Calu3 (cell line): ENCODE measurements at regions not wholly inside any gene's neighbourhood (a gene's known extent, or its start where the extent isn't known, plus 50 kb on each side); places are given as distances from the start of the nearest gene placed in this dataset.
"Not testable (repeated sequence)": the region's sequence is repeated elsewhere in the genome, so short reads cannot be mapped to it uniquely, and the experiment has no call there.

Experiments used
- BruUV-seq: library from RNA; stranded (reverse); fragments of 400-500 nt; replicated peaks from 2 replicates; lab custom pipeline; 2021; lab: Mats Ljungman, UMichigan
- CTCF ChIA-PET: fragments of 300-600 bp; sonication (Branson Sonifier 250); formaldehyde crosslinking; loops from one replicate; lab custom pipeline; 2022; ENCODE audit warnings: antibody characterized with exemption; lab: Charles Lee
- DNase-seq: peaks from one replicate; pipeline ENCODE4 v3.0.0; 2022
- H3K27ac Mint-ChIP-seq: one replicate; pipeline ENCODE4 v1.8.0; 2022; ENCODE audit warnings: mixed read lengths; ENCODE audit not compliant: unreplicated experiment
- H3K27me3 Mint-ChIP-seq: one replicate; pipeline ENCODE4 v1.8.0; 2022; ENCODE audit warnings: mixed read lengths; ENCODE audit not compliant: unreplicated experiment
- H3K36me3 Mint-ChIP-seq: one replicate; pipeline ENCODE4 v1.8.0; 2022; ENCODE audit warnings: mild to moderate bottlenecking, moderate library complexity, mixed read lengths; ENCODE audit not compliant: insufficient read depth, unreplicated experiment
- H3K4me1 Mint-ChIP-seq: one replicate; pipeline ENCODE4 v1.8.0; 2022; ENCODE audit warnings: mild to moderate bottlenecking, low read depth, mixed read lengths; ENCODE audit not compliant: unreplicated experiment
- H3K4me3 Mint-ChIP-seq: one replicate; pipeline ENCODE4 v1.8.0; 2022; ENCODE audit warnings: mild to moderate bottlenecking, low read depth, moderate library complexity, mixed read lengths; ENCODE audit not compliant: unreplicated experiment
- H3K9me3 Mint-ChIP-seq: one replicate; pipeline ENCODE4 v1.8.0; 2022; ENCODE audit warnings: low read depth, mixed read lengths; ENCODE audit not compliant: unreplicated experiment
- intact Hi-C: fragments of 100-400 bp; cut with micrococcal nuclease; formaldehyde crosslinking; loops from one replicate; pipeline ENCODE4 v1.10.0; 2022; ENCODE audit not compliant: unreplicated experiment
- TF ChIP-seq, protein P1 (sequence below): fragments of 200-600 bp; IDR thresholded peaks from one replicate; pipeline ENCODE4 v1.8.0; 2022; ENCODE audit warnings: antibody characterized with exemption; ENCODE audit not compliant: unreplicated experiment

DNA sequence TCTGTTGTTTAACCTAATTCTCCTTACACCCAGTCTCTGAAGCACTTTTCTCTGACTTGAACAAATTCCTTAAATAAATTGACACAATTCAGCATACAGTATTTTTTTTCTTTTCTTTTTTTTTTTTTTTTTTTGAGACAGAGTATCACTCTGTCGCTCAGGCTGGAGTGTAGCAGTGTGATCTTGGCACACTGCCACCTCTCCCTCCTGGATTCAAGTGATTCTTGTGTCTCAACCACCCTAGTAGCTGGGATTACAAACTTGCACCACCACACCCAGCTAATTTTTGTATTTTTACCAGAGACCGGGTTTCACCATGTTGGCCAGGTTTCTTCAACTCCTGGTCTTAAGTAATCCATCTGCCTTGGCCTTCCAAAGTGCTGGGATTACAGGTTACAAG is 1498.1 kb upstream of the PCDH10 start:
- Mint-ChIP-seq H3K27ac (no peak overlapping the region), H3K27me3 (no peaks in the 10 kb centered on the region), H3K4me3 (no peak overlapping the region), H3K4me1 (no peaks in the 10 kb centered on the region), H3K36me3 (no peaks in the 10 kb centered on the region), H3K9me3 (no peaks in the 10 kb centered on the region)
- DNase-seq: no peak
- BruUV-seq: no TSS peak
- TF ChIP-seq, protein P1, sequence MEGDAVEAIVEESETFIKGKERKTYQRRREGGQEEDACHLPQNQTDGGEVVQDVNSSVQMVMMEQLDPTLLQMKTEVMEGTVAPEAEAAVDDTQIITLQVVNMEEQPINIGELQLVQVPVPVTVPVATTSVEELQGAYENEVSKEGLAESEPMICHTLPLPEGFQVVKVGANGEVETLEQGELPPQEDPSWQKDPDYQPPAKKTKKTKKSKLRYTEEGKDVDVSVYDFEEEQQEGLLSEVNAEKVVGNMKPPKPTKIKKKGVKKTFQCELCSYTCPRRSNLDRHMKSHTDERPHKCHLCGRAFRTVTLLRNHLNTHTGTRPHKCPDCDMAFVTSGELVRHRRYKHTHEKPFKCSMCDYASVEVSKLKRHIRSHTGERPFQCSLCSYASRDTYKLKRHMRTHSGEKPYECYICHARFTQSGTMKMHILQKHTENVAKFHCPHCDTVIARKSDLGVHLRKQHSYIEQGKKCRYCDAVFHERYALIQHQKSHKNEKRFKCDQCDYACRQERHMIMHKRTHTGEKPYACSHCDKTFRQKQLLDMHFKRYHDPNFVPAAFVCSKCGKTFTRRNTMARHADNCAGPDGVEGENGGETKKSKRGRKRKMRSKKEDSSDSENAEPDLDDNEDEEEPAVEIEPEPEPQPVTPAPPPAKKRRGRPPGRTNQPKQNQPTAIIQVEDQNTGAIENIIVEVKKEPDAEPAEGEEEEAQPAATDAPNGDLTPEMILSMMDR: no peak
- CTCF ChIA-PET: interaction anchor here (0.7 kb wide), 1 partner anchor 30 kb away, joined by 4 read pairs; no protein-coding TSS in a partner anchor
- intact Hi-C loops: no loop called here

DNA sequence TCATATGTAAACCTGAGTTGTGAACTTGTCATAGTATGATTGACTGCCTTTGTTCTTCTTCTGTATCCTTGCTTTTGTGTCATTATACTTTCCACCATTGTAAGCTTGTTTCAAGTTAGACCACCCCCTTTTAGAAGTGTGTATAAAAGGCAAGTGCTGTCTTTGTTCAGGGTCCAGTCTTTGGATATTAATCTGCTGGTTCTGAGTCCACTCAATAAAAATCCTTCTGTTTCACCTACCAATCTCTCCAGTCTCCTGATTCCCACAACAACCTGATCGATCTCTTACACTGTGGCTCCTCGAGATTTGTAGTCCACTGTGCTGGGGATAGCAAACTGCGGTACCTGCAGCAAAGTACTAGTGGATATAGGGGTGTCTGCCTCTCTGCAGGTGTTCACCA is 1465.8 kb upstream of the PCDH10 start:
- DNase-seq, BruUV-seq, H3K4me1 Mint-ChIP-seq, H3K27ac Mint-ChIP-seq, H3K4me3 Mint-ChIP-seq, H3K9me3 Mint-ChIP-seq, H3K36me3 Mint-ChIP-seq, intact Hi-C loops, H3K27me3 Mint-ChIP-seq, CTCF ChIA-PET: not testable (repeated sequence)

DNA sequence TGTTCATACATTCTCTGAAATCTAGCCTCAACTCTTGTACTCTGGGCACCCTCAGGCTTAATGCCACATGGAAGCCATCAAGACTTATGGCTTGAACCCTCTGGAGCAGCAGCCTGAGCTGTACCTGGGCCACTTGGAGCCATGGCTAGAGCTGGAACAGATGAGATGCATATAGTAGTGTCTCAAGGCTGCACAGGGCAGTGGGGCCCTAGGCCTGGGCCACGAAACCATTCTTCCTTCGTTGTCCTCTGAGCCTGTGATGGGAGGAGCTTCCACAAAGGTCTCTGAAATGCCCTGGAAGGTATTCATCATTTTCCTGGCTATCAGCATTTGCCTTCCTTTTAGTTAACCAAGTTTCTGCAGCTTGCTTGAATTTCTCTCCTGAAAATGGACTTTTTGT is 1427.2 kb upstream of the PCDH10 start:
- Mint-ChIP-seq H3K9me3 (peaks cover 9% of the 10 kb centered on the region), H3K27me3 (no peaks in the 10 kb centered on the region), H3K4me1 (no peaks in the 10 kb centered on the region), H3K36me3 (no peaks in the 10 kb centered on the region), H3K27ac (no peak overlapping the region), H3K4me3 (no peak overlapping the region)
- intact Hi-C loops: no loop called here
- TF ChIP-seq, protein P1: no peak
- DNase-seq: no peak
- no TSS peak for BruUV-seq
- CTCF ChIA-PET: no interaction called here

DNA sequence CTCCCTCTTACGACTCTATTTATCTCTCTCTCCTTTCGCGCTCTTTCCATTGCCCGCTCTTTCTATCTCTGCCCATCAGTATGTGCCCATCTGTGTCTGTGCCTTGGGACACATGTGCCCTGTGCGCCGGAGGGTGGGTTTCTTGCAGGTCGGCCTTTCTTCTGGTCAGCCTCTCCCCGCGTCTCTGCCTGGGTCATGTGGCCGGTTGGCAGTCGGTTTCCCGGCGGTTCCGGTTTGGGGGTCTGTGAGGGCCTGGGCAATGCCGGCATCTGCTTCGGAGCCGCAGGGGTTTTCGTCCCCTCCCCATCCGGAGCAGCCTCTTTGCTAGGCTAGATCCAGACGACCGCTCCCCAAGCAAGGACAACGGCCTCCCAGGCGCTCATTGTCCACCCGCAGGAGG is 1426.0 kb upstream of the PCDH10 start:
- H3K4me3 Mint-ChIP-seq, H3K36me3 Mint-ChIP-seq, BruUV-seq, DNase-seq, H3K4me1 Mint-ChIP-seq, H3K27ac Mint-ChIP-seq, CTCF ChIA-PET, intact Hi-C loops, H3K9me3 Mint-ChIP-seq, H3K27me3 Mint-ChIP-seq: not testable (repeated sequence)

DNA sequence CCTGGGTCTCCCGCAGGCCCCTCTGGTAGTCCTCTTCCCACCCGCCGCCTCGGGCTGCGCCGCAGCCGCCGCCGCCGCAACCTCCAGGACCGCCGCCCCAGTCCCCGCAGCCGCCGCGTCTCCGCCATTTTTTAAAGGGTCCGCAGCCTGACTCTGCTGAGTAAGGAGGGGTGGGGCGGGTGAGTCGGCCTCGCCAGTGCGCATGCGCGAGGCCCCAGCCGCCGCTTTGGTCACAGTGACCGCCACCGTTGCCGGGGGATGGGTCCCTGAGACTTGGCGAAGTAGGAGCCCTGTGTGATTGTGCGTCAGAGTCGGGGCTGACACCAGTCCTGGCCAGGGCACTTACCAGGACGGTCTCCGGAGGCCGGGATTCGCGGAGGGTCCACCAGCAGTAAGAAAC is 1424.2 kb upstream of the PCDH10 start:
- H3K4me3 Mint-ChIP-seq, H3K27ac Mint-ChIP-seq: not testable (repeated sequence)

DNA sequence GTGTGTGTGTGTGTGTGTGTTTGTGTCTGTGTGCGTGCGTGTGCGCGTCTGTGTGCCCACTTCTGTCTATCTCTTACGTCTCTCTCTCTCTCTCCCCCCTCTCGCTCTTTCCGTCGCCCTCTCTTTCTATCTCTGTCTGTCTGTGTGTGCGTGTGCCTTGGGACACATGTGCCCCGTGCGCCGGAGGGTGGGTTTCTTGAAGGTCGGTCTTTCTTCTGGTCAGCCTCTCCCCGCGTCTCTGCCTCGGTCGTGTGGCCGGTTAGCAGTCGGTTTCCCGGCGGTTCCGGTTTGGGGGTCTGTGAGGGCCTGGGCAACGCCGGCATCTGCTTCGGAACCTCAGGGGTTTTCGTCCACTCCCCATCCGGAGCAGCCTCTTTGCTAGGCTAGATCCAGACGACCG is 1423.6 kb upstream of the PCDH10 start:
- intact Hi-C loops, H3K27me3 Mint-ChIP-seq, H3K9me3 Mint-ChIP-seq, H3K4me3 Mint-ChIP-seq, CTCF ChIA-PET, H3K27ac Mint-ChIP-seq, BruUV-seq, H3K4me1 Mint-ChIP-seq, DNase-seq, H3K36me3 Mint-ChIP-seq: not testable (repeated sequence)

More for the DNA sequence above, 1424.2 kb upstream of the PCDH10 start:
- H3K36me3 Mint-ChIP-seq, H3K27me3 Mint-ChIP-seq, BruUV-seq, intact Hi-C loops, H3K4me1 Mint-ChIP-seq, DNase-seq, CTCF ChIA-PET, H3K9me3 Mint-ChIP-seq: not testable (repeated sequence)

DNA sequence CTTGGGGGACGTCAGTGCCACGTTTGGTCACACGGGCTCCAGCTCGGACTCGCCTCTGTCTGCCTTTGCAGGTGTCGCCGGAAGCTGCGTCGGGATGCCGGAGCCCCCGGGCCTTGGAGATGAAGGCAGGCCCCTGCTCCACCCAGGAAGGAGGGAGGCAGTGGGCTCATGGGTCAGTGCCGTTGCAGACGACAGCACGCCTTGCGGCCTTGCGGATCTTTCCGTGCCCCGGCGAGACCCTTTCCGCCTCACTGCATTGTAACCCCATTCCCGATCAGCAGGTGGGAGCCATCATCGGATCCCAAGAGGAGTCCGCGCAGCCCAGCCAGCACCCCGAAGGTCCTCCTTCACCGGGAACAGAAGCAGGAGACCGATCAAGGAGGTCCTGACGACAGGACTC is 1422.2 kb upstream of the PCDH10 start:
- H3K27me3 Mint-ChIP-seq, H3K4me1 Mint-ChIP-seq, intact Hi-C loops, BruUV-seq, H3K9me3 Mint-ChIP-seq, H3K27ac Mint-ChIP-seq, CTCF ChIA-PET, DNase-seq, H3K36me3 Mint-ChIP-seq, H3K4me3 Mint-ChIP-seq: not testable (repeated sequence)

DNA sequence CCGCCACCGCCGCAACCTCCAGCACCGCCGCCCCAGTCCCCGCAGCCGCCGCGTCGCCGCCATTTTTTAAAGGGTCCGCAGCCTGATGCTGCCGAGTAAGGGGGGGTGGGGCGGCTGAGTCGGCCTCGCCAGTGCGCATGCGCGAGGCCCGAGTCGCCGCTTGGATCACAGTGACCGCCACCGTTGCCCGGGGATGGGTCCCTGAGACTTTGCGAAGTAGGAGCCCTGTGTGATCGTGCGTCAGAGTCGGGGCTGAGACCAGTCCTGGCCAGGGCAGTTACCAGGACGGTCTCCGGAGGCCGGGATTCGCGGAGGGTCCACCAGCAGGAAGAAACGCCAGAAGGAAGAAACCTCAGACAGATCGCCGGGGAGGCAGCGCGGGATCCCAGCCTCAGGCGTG is 1421.7 kb upstream of the PCDH10 start:
- DNase-seq, H3K4me1 Mint-ChIP-seq, H3K27me3 Mint-ChIP-seq, CTCF ChIA-PET, BruUV-seq, intact Hi-C loops, H3K36me3 Mint-ChIP-seq, H3K4me3 Mint-ChIP-seq, H3K27ac Mint-ChIP-seq, H3K9me3 Mint-ChIP-seq: not testable (repeated sequence)

DNA sequence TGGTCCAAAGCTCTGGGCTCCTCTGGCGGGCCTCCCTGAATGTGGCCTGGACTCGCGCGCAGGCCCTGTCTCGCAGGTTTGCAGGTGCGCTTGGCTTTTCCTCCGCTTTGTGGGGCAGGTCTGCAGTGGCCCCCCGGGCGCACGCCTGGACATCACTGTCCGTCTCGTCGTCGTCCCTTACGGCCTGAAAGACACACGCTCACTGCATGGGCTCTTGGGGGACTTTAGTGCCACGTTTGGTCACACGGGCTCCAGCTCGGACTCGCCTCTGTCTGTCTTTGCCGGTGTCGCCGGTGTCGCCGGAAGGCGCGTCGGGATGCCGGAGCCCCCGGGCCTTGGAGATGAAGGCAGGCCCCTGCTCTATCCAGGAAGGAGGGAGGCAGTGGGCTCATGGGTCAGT is 1419.9 kb upstream of the PCDH10 start:
- H3K4me3 Mint-ChIP-seq, H3K9me3 Mint-ChIP-seq, DNase-seq, H3K27me3 Mint-ChIP-seq, H3K36me3 Mint-ChIP-seq, H3K4me1 Mint-ChIP-seq, intact Hi-C loops, CTCF ChIA-PET, BruUV-seq, H3K27ac Mint-ChIP-seq: not testable (repeated sequence)
